ENCODE measurements at regions not wholly inside any gene's neighbourhood (a gene's known extent, or its start where the extent isn't known, plus 50 kb on each side); places are given as distances from the start of the nearest gene placed in this dataset.

DNA sequence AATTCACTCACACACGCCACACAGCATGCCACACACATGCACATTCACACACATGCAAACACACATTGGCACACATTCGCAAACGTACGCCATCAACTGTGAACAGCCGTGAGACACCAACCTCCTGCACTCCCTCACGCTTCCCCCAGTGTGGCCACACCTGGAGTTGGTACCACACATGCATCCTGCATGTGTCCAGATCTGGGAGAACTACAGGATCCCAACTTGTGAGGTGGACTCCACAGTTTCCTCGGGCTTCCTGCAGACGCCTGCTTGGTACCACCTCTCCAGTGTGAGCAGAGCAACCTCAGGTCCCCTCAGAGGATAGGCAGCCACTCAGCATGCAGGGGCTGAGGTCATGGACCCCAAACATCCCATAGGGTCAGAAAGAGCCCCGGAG, 239.0 kb downstream of the EIPR1 start:
- Mint-ChIP-seq H3K27me3 (ENCODE audit: low read depth) (no peaks in the 10 kb centered on the region), H3K4me1 (ENCODE audit: low read depth) (no peaks in the 10 kb centered on the region), H3K27ac (no peak overlapping the region), H3K36me3 (ENCODE audit: low read depth) (no peaks in the 10 kb centered on the region), H3K4me3 (no peak overlapping the region), H3K9me3 (peaks cover 6% of the 10 kb centered on the region)

DNA sequence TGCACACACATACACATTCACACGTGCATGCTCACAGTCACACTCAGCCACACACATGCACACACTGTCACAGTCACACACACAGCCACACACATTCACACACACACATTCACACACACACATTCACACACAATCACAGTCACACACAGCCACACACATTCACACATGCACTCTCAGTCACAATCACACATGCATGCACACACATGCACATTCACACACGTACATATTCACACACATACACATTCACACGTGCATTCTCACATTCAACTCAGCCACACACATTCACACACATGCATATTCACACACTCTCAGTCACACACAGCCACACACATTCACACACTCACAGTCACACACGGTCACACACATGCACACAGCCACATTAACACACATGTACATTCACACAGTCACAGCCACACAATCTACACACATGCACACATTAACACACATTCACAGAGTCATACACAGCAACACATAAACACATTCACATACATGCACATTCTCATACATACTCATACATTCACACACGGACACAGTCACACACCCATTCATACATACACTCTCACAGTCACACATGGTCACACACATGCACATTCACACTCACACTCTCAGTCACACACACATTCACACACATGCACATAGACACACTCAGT, 239.8 kb downstream of the EIPR1 start:
- Mint-ChIP-seq H3K4me1 (ENCODE audit: low read depth) (no peaks in the 10 kb centered on the region), H3K27ac (no peak overlapping the region), H3K9me3 (peaks cover 6% of the 10 kb centered on the region), H3K36me3 (ENCODE audit: low read depth) (no peaks in the 10 kb centered on the region), H3K4me3 (no peak overlapping the region), H3K27me3 (ENCODE audit: low read depth) (no peaks in the 10 kb centered on the region)

DNA sequence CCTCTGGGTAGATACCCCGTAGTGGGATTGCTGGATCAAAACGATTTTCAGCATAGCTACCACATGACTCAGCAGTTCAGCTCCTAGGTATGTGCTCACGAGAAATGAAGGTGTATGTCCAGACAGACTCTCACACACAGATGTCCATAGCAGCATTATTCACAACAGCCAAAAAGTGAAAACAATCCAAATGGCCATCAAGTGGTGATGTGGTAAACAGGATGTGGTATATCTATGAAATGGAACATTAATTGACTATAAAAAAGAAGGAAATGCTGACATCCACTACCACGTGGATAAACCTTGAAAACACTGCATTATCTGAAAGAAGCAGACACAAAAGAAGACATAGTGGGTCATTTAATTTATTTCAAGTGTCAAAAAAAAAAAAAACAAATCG, 241.9 kb downstream of the EIPR1 start:
- no peak overlapping the region for H3K4me3 Mint-ChIP-seq
- H3K9me3 Mint-ChIP-seq, result peaks cover 6% of the 10 kb centered on the region
- H3K27ac Mint-ChIP-seq, result no peak overlapping the region
- H3K27me3 Mint-ChIP-seq (ENCODE audit: low read depth), result no peaks in the 10 kb centered on the region
- H3K4me1 Mint-ChIP-seq (ENCODE audit: low read depth), result no peaks in the 10 kb centered on the region
- no peaks in the 10 kb centered on the region for H3K36me3 Mint-ChIP-seq (ENCODE audit: low read depth)

DNA sequence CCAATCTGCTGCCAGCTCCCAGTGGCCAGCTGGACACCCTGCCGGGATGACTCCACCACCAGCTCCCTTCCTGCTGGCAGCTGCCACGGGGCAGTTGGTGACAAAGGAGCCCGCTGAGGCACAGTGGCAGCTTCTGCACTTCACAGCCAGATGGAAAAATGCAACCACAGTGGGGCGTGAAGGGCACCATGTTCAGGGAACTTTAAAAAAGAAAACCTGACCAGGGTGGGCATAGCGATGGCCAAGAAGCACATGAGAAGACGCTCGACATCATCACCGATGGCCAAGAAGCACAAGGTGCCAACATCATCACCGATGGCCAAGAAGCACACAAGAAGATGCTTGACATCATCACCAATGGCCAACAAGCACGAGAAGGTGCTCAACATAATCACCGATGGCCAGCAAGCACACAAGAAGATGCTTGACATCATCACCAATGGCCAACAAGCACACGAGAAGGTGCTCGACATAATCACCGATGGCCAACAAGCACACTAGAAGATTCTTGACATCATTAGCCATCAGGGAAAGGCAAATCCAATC, 243.5 kb downstream of the EIPR1 start:
- Mint-ChIP-seq H3K27ac (no peak overlapping the region), H3K36me3 (ENCODE audit: low read depth) (no peaks in the 10 kb centered on the region), H3K4me1 (ENCODE audit: low read depth) (no peaks in the 10 kb centered on the region), H3K4me3 (no peak overlapping the region), H3K27me3 (ENCODE audit: low read depth) (no peaks in the 10 kb centered on the region), H3K9me3 (peaks cover 6% of the 10 kb centered on the region)

DNA sequence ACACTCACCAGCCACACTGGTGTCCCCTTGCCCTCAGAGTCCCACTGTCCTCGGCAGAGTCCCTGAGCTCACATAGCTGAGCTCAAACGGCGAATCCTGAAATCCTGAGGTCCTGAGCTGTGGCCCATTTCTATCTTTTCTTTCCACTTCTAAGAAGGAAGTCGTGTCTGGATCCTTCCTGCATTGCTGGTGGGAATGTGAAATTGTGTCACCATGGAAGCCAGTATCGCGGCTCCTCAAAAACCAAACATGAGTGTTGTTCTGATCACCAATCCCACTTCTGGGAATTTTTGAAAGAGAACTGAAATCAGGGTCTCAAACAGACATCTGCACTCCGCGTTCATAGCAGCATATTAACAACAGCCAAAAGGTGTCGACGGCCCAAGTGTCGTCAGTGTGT, 244.7 kb downstream of the EIPR1 start:
- H3K27ac Mint-ChIP-seq, result no peak overlapping the region

GRCh38 chr2:3132466-3132865, 245.2 kb downstream of the EIPR1 start:
- no peak overlapping the region for H3K4me3 Mint-ChIP-seq
- H3K4me1 Mint-ChIP-seq (ENCODE audit: low read depth), result no peaks in the 10 kb centered on the region
- H3K27ac Mint-ChIP-seq, result no peak overlapping the region
- H3K36me3 Mint-ChIP-seq (ENCODE audit: low read depth), result no peaks in the 10 kb centered on the region
- no peaks in the 10 kb centered on the region for H3K27me3 Mint-ChIP-seq (ENCODE audit: low read depth)
- peaks cover 6% of the 10 kb centered on the region for H3K9me3 Mint-ChIP-seq

More for the DNA sequence above, 244.7 kb downstream of the EIPR1 start:
- peaks cover 6% of the 10 kb centered on the region for H3K9me3 Mint-ChIP-seq
- no peak overlapping the region for H3K4me3 Mint-ChIP-seq
- H3K27me3 Mint-ChIP-seq (ENCODE audit: low read depth), result no peaks in the 10 kb centered on the region
- no peaks in the 10 kb centered on the region for H3K4me1 Mint-ChIP-seq (ENCODE audit: low read depth)
- H3K36me3 Mint-ChIP-seq (ENCODE audit: low read depth), result no peaks in the 10 kb centered on the region

GRCh38 chr2:3131636-3132326, 245.8 kb downstream of the EIPR1 start:
- Mint-ChIP-seq H3K27ac (no peak overlapping the region), H3K27me3 (ENCODE audit: low read depth) (no peaks in the 10 kb centered on the region), H3K36me3 (ENCODE audit: low read depth) (no peaks in the 10 kb centered on the region), H3K4me3 (no peak overlapping the region), H3K4me1 (ENCODE audit: low read depth) (peaks cover 2% of the 10 kb centered on the region), H3K9me3 (peaks cover 6% of the 10 kb centered on the region)

- H3K36me3 Mint-ChIP-seq (ENCODE audit: low read depth), result no peaks in the 10 kb centered on the region
- H3K4me1 Mint-ChIP-seq (ENCODE audit: low read depth), result peaks cover 2% of the 10 kb centered on the region
- no peak overlapping the region for H3K27ac Mint-ChIP-seq
- H3K4me3 Mint-ChIP-seq, result no peak overlapping the region
- no peaks in the 10 kb centered on the region for H3K27me3 Mint-ChIP-seq (ENCODE audit: low read depth)
- peaks cover 6% of the 10 kb centered on the region for H3K9me3 Mint-ChIP-seq
Observed at GRCh38 chr2:3130889-3131635, 246.6 kb downstream of the EIPR1 start.

- H3K27me3 Mint-ChIP-seq (ENCODE audit: low read depth), result no peaks in the 10 kb centered on the region
- H3K4me1 Mint-ChIP-seq (ENCODE audit: low read depth), result peaks cover 2% of the 10 kb centered on the region
- H3K27ac Mint-ChIP-seq, result no peak overlapping the region
- no peak overlapping the region for H3K4me3 Mint-ChIP-seq
- no peaks in the 10 kb centered on the region for H3K36me3 Mint-ChIP-seq (ENCODE audit: low read depth)
- peaks cover under 1% of the 10 kb centered on the region for H3K9me3 Mint-ChIP-seq
Observed at GRCh38 chr2:3130444-3130843, 247.2 kb downstream of the EIPR1 start.

DNA sequence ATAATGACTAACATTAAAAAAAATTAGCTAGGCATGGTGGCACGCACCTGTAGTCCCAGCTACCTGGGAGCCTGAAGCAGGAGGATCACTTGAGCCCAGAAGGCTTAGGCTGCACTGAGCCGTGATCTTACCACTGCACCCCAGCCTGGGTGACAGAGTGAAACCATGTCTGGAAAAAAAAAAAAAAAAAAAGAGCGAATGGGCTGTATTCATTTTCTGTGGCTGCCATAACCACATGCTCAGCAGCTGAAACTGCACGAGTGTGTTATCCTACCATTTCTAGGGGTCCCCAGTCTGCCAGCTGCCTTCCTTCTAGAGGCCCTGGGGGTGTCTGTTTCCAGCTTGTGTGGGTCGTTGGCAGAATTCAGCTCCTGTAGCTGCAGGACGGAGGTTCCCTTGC, 247.8 kb downstream of the EIPR1 start:
- Mint-ChIP-seq H3K9me3 (no peaks in the 10 kb centered on the region), H3K27me3 (ENCODE audit: low read depth) (no peaks in the 10 kb centered on the region), H3K36me3 (ENCODE audit: low read depth) (no peaks in the 10 kb centered on the region), H3K27ac (no peak overlapping the region), H3K4me3 (no peak overlapping the region), H3K4me1 (ENCODE audit: low read depth) (peaks cover 2% of the 10 kb centered on the region)

- Mint-ChIP-seq H3K27me3 (ENCODE audit: low read depth) (no peaks in the 10 kb centered on the region), H3K27ac (no peak overlapping the region), H3K36me3 (ENCODE audit: low read depth) (no peaks in the 10 kb centered on the region), H3K9me3 (no peaks in the 10 kb centered on the region), H3K4me1 (ENCODE audit: low read depth) (peaks cover 2% of the 10 kb centered on the region), H3K4me3 (no peak overlapping the region)
Observed at GRCh38 chr2:3128786-3129185, 248.8 kb downstream of the EIPR1 start.

- Mint-ChIP-seq H3K27ac (no peak overlapping the region), H3K9me3 (no peaks in the 10 kb centered on the region), H3K4me3 (no peak overlapping the region), H3K27me3 (ENCODE audit: low read depth) (no peaks in the 10 kb centered on the region), H3K36me3 (ENCODE audit: low read depth) (no peaks in the 10 kb centered on the region), H3K4me1 (ENCODE audit: low read depth) (peaks cover 2% of the 10 kb centered on the region)
Observed at GRCh38 chr2:3127710-3128109, 249.9 kb downstream of the EIPR1 start.

GRCh38 chr2:3126911-3127621, 250.6 kb downstream of the EIPR1 start:
- Mint-ChIP-seq H3K4me1 (ENCODE audit: low read depth) (peaks cover 2% of the 10 kb centered on the region), H3K4me3 (no peak overlapping the region), H3K9me3 (no peaks in the 10 kb centered on the region), H3K27ac (no peak overlapping the region), H3K36me3 (ENCODE audit: low read depth) (no peaks in the 10 kb centered on the region), H3K27me3 (ENCODE audit: low read depth) (no peaks in the 10 kb centered on the region)

GRCh38 chr2:3126171-3126910, 251.3 kb downstream of the EIPR1 start:
- Mint-ChIP-seq H3K27me3 (ENCODE audit: low read depth) (no peaks in the 10 kb centered on the region), H3K27ac (no peak overlapping the region)

More at GRCh38 chr2:3126171-3126910, 251.3 kb downstream of the EIPR1 start:
- Mint-ChIP-seq H3K9me3 (no peaks in the 10 kb centered on the region), H3K4me3 (no peak overlapping the region), H3K4me1 (ENCODE audit: low read depth) (peaks cover 2% of the 10 kb centered on the region), H3K36me3 (ENCODE audit: low read depth) (no peaks in the 10 kb centered on the region)

Data from T-helper 1 cell treated with Interleukin-12 subunit alpha and Interleukin-12 subunit beta and Interleukin-4 antibody, amounts not matched to agents 30 μg/mL and 1 μg/mL, for 36 hours (primary cell).